ENCODE measurements at regions not wholly inside any gene's neighbourhood (a gene's known extent, or its start where the extent isn't known, plus 50 kb on each side); places are given as distances from the start of the nearest gene placed in this dataset.

GRCh38 chr12:19030603-19031002 lies 98.9 kb upstream of the PLEKHA5 start:
- TF ChIP-seq HDGF (IDR thresholded peaks at IDR 0.05; ENCODE audit: borderline replicate concordance) (no peak), SP1 (IDR thresholded peaks at IDR 0.05) (no peak), FOXM1 (IDR thresholded peaks at IDR 0.05; ENCODE audit: borderline replicate concordance) (no peak), NFRKB (IDR thresholded peaks at IDR 0.05) (no peak), TARDBP (IDR thresholded peaks at IDR 0.05) (no peak), FOXK2 (IDR thresholded peaks at IDR 0.05) (no peak), CTBP1 (IDR thresholded peaks at IDR 0.05; ENCODE audit: borderline replicate concordance) (no peak), SUZ12 (IDR thresholded peaks at IDR 0.05) (no peak), BHLHE40 (IDR thresholded peaks at IDR 0.05; ENCODE audit: borderline replicate concordance) (no peak)
- TF ChIP-seq, protein P1, sequence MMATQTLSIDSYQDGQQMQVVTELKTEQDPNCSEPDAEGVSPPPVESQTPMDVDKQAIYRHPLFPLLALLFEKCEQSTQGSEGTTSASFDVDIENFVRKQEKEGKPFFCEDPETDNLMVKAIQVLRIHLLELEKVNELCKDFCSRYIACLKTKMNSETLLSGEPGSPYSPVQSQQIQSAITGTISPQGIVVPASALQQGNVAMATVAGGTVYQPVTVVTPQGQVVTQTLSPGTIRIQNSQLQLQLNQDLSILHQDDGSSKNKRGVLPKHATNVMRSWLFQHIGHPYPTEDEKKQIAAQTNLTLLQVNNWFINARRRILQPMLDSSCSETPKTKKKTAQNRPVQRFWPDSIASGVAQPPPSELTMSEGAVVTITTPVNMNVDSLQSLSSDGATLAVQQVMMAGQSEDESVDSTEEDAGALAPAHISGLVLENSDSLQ (IDR thresholded peaks at IDR 0.05), result no peak

All from HEK293T (cell line).